ENCODE measurements at regions not wholly inside any gene's neighbourhood (a gene's known extent, or its start where the extent isn't known, plus 50 kb on each side); places are given as distances from the start of the nearest gene placed in this dataset.
"Not testable (repeated sequence)": the region's sequence is repeated elsewhere in the genome, so short reads cannot be mapped to it uniquely, and the experiment has no call there.

GRCh38 chr6:158881276-158881675 is 62.1 kb upstream of the EZR start:
- not testable (repeated sequence) for DNase-seq

- no peak for DNase-seq
These were observed 60.0 kb upstream of the EZR start for GRCh38 chr6:158879180-158879579.

GRCh38 chr6:158877716-158878115 is 58.5 kb upstream of the EZR start:
- no peak for DNase-seq

- DNase-seq, result no peak
These were observed 57.7 kb upstream of the EZR start for GRCh38 chr6:158876886-158877285.

- DNase-seq, result no peak
These were observed 51.4 kb upstream of the EZR start for GRCh38 chr6:158870649-158870957.

GRCh38 chr6:158869826-158870648 is 50.9 kb upstream of the EZR start:
- peak; percentile 78 to 86 for DNase-seq

- DNase-seq, result peak in 1 of 2 experiments; percentile 82
These were observed 50.0 kb upstream of the EZR start for GRCh38 chr6:158868890-158869825.
